ENCODE measurements at regions not wholly inside any gene's neighbourhood (a gene's known extent, or its start where the extent isn't known, plus 50 kb on each side); places are given as distances from the start of the nearest gene placed in this dataset.

- TF ChIP-seq POLR2A (IDR thresholded peaks at IDR 0.05; ENCODE audit: low read length) (no peak), GATA1 (IDR thresholded peaks at IDR 0.05; ENCODE audit: low read depth, low read length) (no peak)
Measured at GRCh38 chr9:31023847-31024246, 1360.6 kb upstream of the ACO1 start.

Data from erythroblast (primary cell).